HepG2 (cell line): ENCODE measurements at regions not wholly inside any gene's neighbourhood (a gene's known extent, or its start where the extent isn't known, plus 50 kb on each side); places are given as distances from the start of the nearest gene placed in this dataset.
A peak's percentile ranks its signal among the peaks of the same experiment; 100 is the strongest.

ENCODE experiments used
- ATAC-seq: fragments of 200-7000 bp; cut with Tn5 transposase; 3 replicates; pipeline ENCODE4 v1.9.1; 2020; ENCODE audit warnings: mild to moderate bottlenecking, moderate library complexity
- BruUV-seq: library from RNA; stranded (reverse); fragments of 400-500 nt; replicated peaks from 2 replicates; lab custom pipeline; 2021; lab: Mats Ljungman, UMichigan
- CTCF ChIA-PET: fragments of 300-600 bp; formaldehyde crosslinking; extraction: SDS; loops from one replicate; lab custom pipeline; 2021; ENCODE audit warnings: low total read pairs, inconsistent platforms, low intra/inter-chr PET ratio; lab: Yijun Ruan, JAX
- POLR2A ChIA-PET: fragments of 350-600 bp; sonication (Branson Sonifier 250); formaldehyde crosslinking; loops from one replicate; lab custom pipeline; 2020; ENCODE audit warnings: antibody characterized with exemption, inconsistent platforms; lab: Yijun Ruan, JAX
- DNase-seq: peaks from one replicate; pipeline ENCODE4 v3.0.0-alpha.2; 2015; ENCODE audit warnings: low spot score
- FAIRE-seq: peaks from 3 replicates; lab custom pipeline; 2011; peaks lifted over from hg19 to GRCh38; lab: Jason Lieb, UNC
- H2AFZ ChIP-seq: one replicate; pipeline ENCODE4 v1.6.1; 2011; ENCODE audit warnings: low read length, inconsistent platforms
- H3K27ac ChIP-seq: fragments of 300-600 bp; 3 replicates; pipeline ENCODE4 v1.8.0; 2011; ENCODE audit warnings: mixed run types, mild to moderate bottlenecking, mixed read lengths, low read length, inconsistent platforms; ENCODE audit not compliant: insufficient read depth; ENCODE audit errors: extremely low read length
- H3K27me3 ChIP-seq, 2 experiments: fragments of 200-600 bp in 1 of 2; 2 replicates in 1 of 2; 3 replicates in 1 of 2; pipeline versions ENCODE4 v1.6.0 to v1.8.0; 2011; ENCODE audit warnings: low read length in 2 of 2, mild to moderate bottlenecking in 2 of 2, moderate library complexity in 2 of 2, inconsistent platforms in 1 of 2; ENCODE audit not compliant: insufficient read depth in 2 of 2, control insufficient read depth in 1 of 2
- H3K36me3 ChIP-seq, 2 experiments: fragments of 200-600 bp in 1 of 2; replicated peaks in 1 of 2; 2 replicates in 1 of 2; 3 replicates in 1 of 2; pipeline versions ENCODE4 v1.5.1 to v1.8.0; 2011; ENCODE audit warnings: low read length in 2 of 2, inconsistent platforms in 1 of 2; ENCODE audit not compliant: insufficient read depth in 2 of 2, control insufficient read depth in 1 of 2
- H3K4me1 ChIP-seq: 2 replicates; pipeline ENCODE4 v1.5.1; 2012; ENCODE audit warnings: low read length, inconsistent platforms; ENCODE audit not compliant: insufficient read depth
- H3K4me2 ChIP-seq: 2 replicates; pipeline ENCODE4 v1.6.0; 2011; ENCODE audit warnings: low read depth, low read length, inconsistent platforms
- H3K4me3 ChIP-seq, 3 experiments: fragments of 200-600 bp in 1 of 3; sonication (generic), shearing (Covaris generic) in 1 of 3; replicated peaks in 1 of 3; 2 replicates each; pipeline ENCODE4 v1.5.1; 2011 to 2016; ENCODE audit warnings: low read length in 3 of 3, inconsistent platforms in 2 of 3, low read depth in 2 of 3, mild to moderate bottlenecking in 2 of 3, control low read depth in 1 of 3, mixed read lengths in 1 of 3; ENCODE audit not compliant: insufficient read depth in 1 of 3
- H3K79me2 ChIP-seq: one replicate; pipeline ENCODE4 v1.6.1; 2011; ENCODE audit warnings: low read length, inconsistent platforms; ENCODE audit not compliant: insufficient read depth
- H3K9ac ChIP-seq: 2 replicates; pipeline ENCODE4 v1.6.0; 2011; ENCODE audit warnings: mild to moderate bottlenecking, low read depth, low read length, inconsistent platforms; ENCODE audit not compliant: insufficient read depth
- H3K9me3 ChIP-seq: 2 replicates; pipeline ENCODE4 v1.5.1; 2012; ENCODE audit warnings: mild to moderate bottlenecking, low read length
- H4K20me1 ChIP-seq: 2 replicates; pipeline ENCODE4 v1.6.0; 2011; ENCODE audit warnings: inconsistent platforms, mild to moderate bottlenecking, low read length, moderate library complexity; ENCODE audit not compliant: insufficient read depth
- ARID4A ChIP-seq: sonication (generic); formaldehyde crosslinking; IDR thresholded peaks from 2 replicates; pipeline ENCODE4 v1.5.0; 2020; ENCODE audit warnings: mild to moderate bottlenecking, missing genetic modification reagents, borderline replicate concordance
- BRCA1 ChIP-seq: sonication (generic); formaldehyde crosslinking; IDR thresholded peaks from 2 replicates; pipeline ENCODE4 v1.4.0; 2020; ENCODE audit warnings: missing genetic modification reagents
- GTF2F1 ChIP-seq: fragments of 150-350 bp; IDR thresholded peaks from 2 replicates; pipeline ENCODE4 v1.6.1; 2014; ENCODE audit warnings: low read length
- IKZF4 ChIP-seq: sonication (generic); formaldehyde crosslinking; IDR thresholded peaks from 2 replicates; pipeline ENCODE4 v1.5.1; 2020; ENCODE audit warnings: borderline replicate concordance, mild to moderate bottlenecking, low read depth, missing genetic modification reagents; ENCODE audit errors: not compliant biosample characterization
- IRF9 ChIP-seq: sonication (generic); formaldehyde crosslinking; IDR thresholded peaks from 2 replicates; pipeline ENCODE4 v1.8.0; 2022; ENCODE audit warnings: missing genetic modification reagents, mild to moderate bottlenecking, borderline replicate concordance
- PAF1 ChIP-seq: IDR thresholded peaks from 2 replicates; pipeline ENCODE4 v1.6.1; 2016; ENCODE audit warnings: missing genetic modification reagents, missing compliant biosample characterization
- PPARG ChIP-seq: conservative IDR thresholded peaks from 2 replicates; pipeline ENCODE4 v1.6.1; 2016; ENCODE audit warnings: missing biosample characterization, missing genetic modification reagents
- SALL1 ChIP-seq: sonication (generic); formaldehyde crosslinking; IDR thresholded peaks from 2 replicates; pipeline ENCODE4 v1.8.0; 2022; ENCODE audit warnings: mild to moderate bottlenecking, missing genetic modification reagents
- STAG1 ChIP-seq: sonication (generic); formaldehyde crosslinking; IDR thresholded peaks from 2 replicates; pipeline ENCODE4 v1.4.0; 2020; ENCODE audit warnings: missing genetic modification reagents
- ZBTB34 ChIP-seq: sonication (generic); formaldehyde crosslinking; IDR thresholded peaks from 2 replicates; pipeline ENCODE4 v1.8.0; 2022; ENCODE audit warnings: mild to moderate bottlenecking, missing genetic modification reagents
- ZFP37 ChIP-seq: sonication (generic); formaldehyde crosslinking; IDR thresholded peaks from 2 replicates; pipeline ENCODE4 v1.4.0; 2020; ENCODE audit warnings: missing genetic modification reagents, borderline replicate concordance
- ZMAT3 ChIP-seq: sonication (generic); formaldehyde crosslinking; conservative IDR thresholded peaks from 2 replicates; pipeline ENCODE4 v1.7.0; 2021; ENCODE audit warnings: missing genetic modification reagents
- ZNF282 ChIP-seq: fragments of 450-650 bp; IDR thresholded peaks from 2 replicates; pipeline ENCODE4 v1.6.1; 2018; ENCODE audit not compliant: partially characterized antibody
- ZNF430 ChIP-seq: sonication (generic); formaldehyde crosslinking; IDR thresholded peaks from 2 replicates; pipeline ENCODE4 v1.9.0; 2021; ENCODE audit warnings: mild to moderate bottlenecking, missing genetic modification reagents
- ZNF431 ChIP-seq: sonication (generic); formaldehyde crosslinking; IDR thresholded peaks from 2 replicates; pipeline ENCODE4 v1.9.0; 2022; ENCODE audit warnings: missing genetic modification reagents, low read depth, mild to moderate bottlenecking, borderline replicate concordance
- ZNF451 ChIP-seq: sonication (generic); formaldehyde crosslinking; IDR thresholded peaks from 2 replicates; pipeline ENCODE4 v1.5.0; 2020; ENCODE audit warnings: mild to moderate bottlenecking, missing genetic modification reagents
- WGBS: methylation state at CpG from one replicate; pipeline ENCODE4 v1.1.6; 2017; ENCODE audit warnings: low lambda C conversion rate; 5-methylcytosine and 5-hydroxymethylcytosine counted together
- in situ Hi-C: cut with HindIII; loops from 2 replicates; pipeline ENCODE4 v1.10.0; 2017; ENCODE audit warnings: low pct_unique_long_range_greater_than_20kb; ENCODE audit not compliant: extremely low pct_ligation_motif_present
- intact Hi-C: fragments of 100-400 bp; cut with micrococcal nuclease; formaldehyde crosslinking; loops from one replicate; pipeline ENCODE4 v1.10.0; 2022; ENCODE audit not compliant: unreplicated experiment

GRCh38 chr2:203650860-203651613, 55.4 kb upstream of the CD28 start:
- WGBS = 7% methylated on average over 4 of the region's 4 CpGs
- intact Hi-C loops = loop anchor here (1.0 to 2.0 kb wide), 4 partner anchors 116 to 166 kb away; partner anchors contain the start of gene RAPH1
- Histone ChIP-seq H3K9me3 (no peaks in the 10 kb centered on the region), H3K79me2 (no peaks in the 10 kb centered on the region), H3K36me3 (no peaks in the 10 kb centered on the region), H3K9ac (peak overlapping the region; percentile 72), H4K20me1 (no peaks in the 10 kb centered on the region), H3K4me2 (peak overlapping the region; percentile 84), H2AFZ (peak overlapping the region; percentile 50), H3K27me3 (no peaks in the 10 kb centered on the region), H3K4me3 (peak overlapping the region; percentile 24 to 59 (median 35); a peak in 5 of 6 replicates), H3K4me1 (peaks cover 73% of the 10 kb centered on the region), H3K27ac (peak overlapping the region; percentile 91)
- ChIA-PET POLR2A (interaction anchor here (1.2 to 5.7 kb wide), 7 partner anchors 13 to 412 kb away, joined by 4 to 44 read pairs (median 5); partner anchors contain the start of genes CYP20A1 and RAPH1), CTCF (interaction anchor here (1.1 kb wide), 1 partner anchor 167 kb away, joined by 3 read pairs; no protein-coding TSS in a partner anchor)
- TSS peak; percentile 91 for BruUV-seq
- ATAC-seq (peak; percentile 89), DNase-seq (peak; percentile 98), FAIRE-seq (peak; percentile 88)
- in situ Hi-C loops = loop anchor here (10.0 to 25.0 kb wide), 3 partner anchors 164 to 414 kb away; partner anchors contain the start of gene CYP20A1
- TF ChIP-seq BRCA1 (no peak), ZNF282 (no peak), IRF9 (CRISPR knock-in tag) (no peak), IKZF4 (CRISPR knock-in tag) (no peak), ARID4A (CRISPR knock-in tag) (peak; percentile 63; the same call in 1 of the 2 replicates), ZNF430 (no peak), SALL1 (peak; percentile 93), ZFP37 (CRISPR knock-in tag) (no peak), ZNF431 (CRISPR knock-in tag) (no peak), ZNF451 (CRISPR knock-in tag) (no peak), GTF2F1 (no peak), PAF1 (CRISPR knock-in tag) (no peak), ZBTB34 (CRISPR knock-in tag) (no peak), PPARG (CRISPR knock-in tag) (peak; percentile 82), STAG1 (CRISPR knock-in tag) (peak; percentile 85), ZMAT3 (CRISPR knock-in tag) (no peak)
